NCI-H526 (cell line): ENCODE measurements at regions not wholly inside any gene's neighbourhood (a gene's known extent, or its start where the extent isn't known, plus 50 kb on each side); places are given as distances from the start of the nearest gene placed in this dataset.
"Not testable (repeated sequence)": the region's sequence is repeated elsewhere in the genome, so short reads cannot be mapped to it uniquely, and the experiment has no call there.

Experiments used
- DNase-seq, 2 experiments: peaks; one replicate each; lab custom pipeline; 2025; lab: John Stamatoyannopoulos, UW

GRCh38 chr15:78708713-78709260 is 67.8 kb upstream of the CHRNB4 start:
- DNase-seq, result peak in 1 of 2 experiments; percentile 5

GRCh38 chr15:78706481-78707235 is 65.6 kb upstream of the CHRNB4 start:
- not testable (repeated sequence) for DNase-seq

GRCh38 chr15:78703334-78704056 is 62.5 kb upstream of the CHRNB4 start:
- DNase-seq, result not testable (repeated sequence)

GRCh38 chr15:78702609-78703333 is 61.8 kb upstream of the CHRNB4 start:
- no peak for DNase-seq

- DNase-seq, result no peak
These were observed 56.4 kb upstream of the CHRNB4 start for GRCh38 chr15:78697449-78697848.

GRCh38 chr15:78696436-78696835 is 55.4 kb upstream of the CHRNB4 start:
- DNase-seq, result no peak

GRCh38 chr15:78695854-78696253 is 54.8 kb upstream of the CHRNB4 start:
- DNase-seq, result no peak

- DNase-seq, result no peak
These were observed 54.1 kb upstream of the CHRNB4 start for GRCh38 chr15:78695046-78695671.

- DNase-seq, result no peak
These were observed 50.9 kb upstream of the CHRNB4 start for GRCh38 chr15:78691851-78692421.

GRCh38 chr15:78691167-78691850 is 50.3 kb upstream of the CHRNB4 start:
- no peak for DNase-seq
